NB4 (cell line): ENCODE measurements at regions not wholly inside any gene's neighbourhood (a gene's known extent, or its start where the extent isn't known, plus 50 kb on each side); places are given as distances from the start of the nearest gene placed in this dataset.

Source experiments
- MAX ChIP-seq: IDR thresholded peaks from 2 replicates; pipeline ENCODE4 v1.6.1; 2011; ENCODE audit warnings: low read depth, low read length
- POLR2A ChIP-seq: IDR thresholded peaks from 2 replicates; pipeline ENCODE4 v1.6.1; 2011; ENCODE audit warnings: mild to moderate bottlenecking; ENCODE audit not compliant: insufficient read length; ENCODE audit errors: extremely low read depth
- TF ChIP-seq, protein P1 (sequence below): IDR thresholded peaks from one replicate; pipeline ENCODE4 v1.5.1; 2012; ENCODE audit warnings: low read depth, low read length

GRCh38 chr2:70367722-70368323 is 66.0 kb upstream of the FAM136A start:
- TF ChIP-seq, protein P1, sequence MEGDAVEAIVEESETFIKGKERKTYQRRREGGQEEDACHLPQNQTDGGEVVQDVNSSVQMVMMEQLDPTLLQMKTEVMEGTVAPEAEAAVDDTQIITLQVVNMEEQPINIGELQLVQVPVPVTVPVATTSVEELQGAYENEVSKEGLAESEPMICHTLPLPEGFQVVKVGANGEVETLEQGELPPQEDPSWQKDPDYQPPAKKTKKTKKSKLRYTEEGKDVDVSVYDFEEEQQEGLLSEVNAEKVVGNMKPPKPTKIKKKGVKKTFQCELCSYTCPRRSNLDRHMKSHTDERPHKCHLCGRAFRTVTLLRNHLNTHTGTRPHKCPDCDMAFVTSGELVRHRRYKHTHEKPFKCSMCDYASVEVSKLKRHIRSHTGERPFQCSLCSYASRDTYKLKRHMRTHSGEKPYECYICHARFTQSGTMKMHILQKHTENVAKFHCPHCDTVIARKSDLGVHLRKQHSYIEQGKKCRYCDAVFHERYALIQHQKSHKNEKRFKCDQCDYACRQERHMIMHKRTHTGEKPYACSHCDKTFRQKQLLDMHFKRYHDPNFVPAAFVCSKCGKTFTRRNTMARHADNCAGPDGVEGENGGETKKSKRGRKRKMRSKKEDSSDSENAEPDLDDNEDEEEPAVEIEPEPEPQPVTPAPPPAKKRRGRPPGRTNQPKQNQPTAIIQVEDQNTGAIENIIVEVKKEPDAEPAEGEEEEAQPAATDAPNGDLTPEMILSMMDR: no peak
- TF ChIP-seq POLR2A (no peak), MAX (no peak)
